Stimulated activated CD8-positive, alpha-beta memory T cell treated with anti-CD3 and anti-CD28 coated beads, Interleukin-15, amount 100 ng/mL, for 48 hours (primary cell): ENCODE measurements at regions not wholly inside any gene's neighbourhood (a gene's known extent, or its start where the extent isn't known, plus 50 kb on each side); places are given as distances from the start of the nearest gene placed in this dataset.

Experiments
- DNase-seq, 2 donors: peaks; one replicate each; pipeline ENCODE4 v3.0.0-alpha.2; 2020; ENCODE audit warnings: low read depth in 2 of 2

DNA sequence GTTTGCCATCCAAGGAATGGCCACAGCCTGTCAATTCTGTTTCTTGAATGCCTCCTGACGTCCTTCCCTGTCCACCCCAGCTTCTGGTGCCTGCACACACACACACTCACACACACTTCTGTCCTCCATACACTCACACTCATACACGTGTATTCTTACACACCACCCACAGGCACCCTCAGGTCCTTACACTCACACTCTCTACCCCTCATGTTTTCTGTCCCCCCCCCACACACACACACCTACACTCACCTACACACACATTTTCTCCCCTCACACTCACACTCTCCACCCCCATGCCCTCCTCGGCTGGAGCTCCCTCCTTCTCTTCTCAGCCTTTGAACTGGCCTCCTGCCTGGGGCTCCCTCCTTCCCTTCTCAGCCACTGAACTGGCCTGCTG lies 148.0 kb upstream of the SALL3 start:
- no peak for DNase-seq

- no peak for DNase-seq
Observed at GRCh38 chr18:78833833-78834232, 145.8 kb upstream of the SALL3 start.

DNA sequence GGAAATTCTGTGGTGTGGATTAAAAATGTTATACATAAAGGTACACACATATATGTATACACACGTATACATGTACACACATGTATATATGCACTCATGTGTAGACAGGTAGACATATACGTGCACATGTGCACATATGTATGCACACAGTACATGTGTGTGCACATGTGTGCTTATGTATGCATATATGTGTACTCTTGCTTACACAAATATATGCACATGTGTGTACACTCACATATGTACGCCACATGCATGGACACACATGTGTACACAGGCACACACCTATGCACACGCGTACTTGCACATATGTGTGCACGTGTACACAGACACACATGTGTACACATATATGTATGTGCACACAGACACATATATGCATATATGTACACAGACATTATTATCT lies 142.8 kb upstream of the SALL3 start:
- DNase-seq = no peak

DNA sequence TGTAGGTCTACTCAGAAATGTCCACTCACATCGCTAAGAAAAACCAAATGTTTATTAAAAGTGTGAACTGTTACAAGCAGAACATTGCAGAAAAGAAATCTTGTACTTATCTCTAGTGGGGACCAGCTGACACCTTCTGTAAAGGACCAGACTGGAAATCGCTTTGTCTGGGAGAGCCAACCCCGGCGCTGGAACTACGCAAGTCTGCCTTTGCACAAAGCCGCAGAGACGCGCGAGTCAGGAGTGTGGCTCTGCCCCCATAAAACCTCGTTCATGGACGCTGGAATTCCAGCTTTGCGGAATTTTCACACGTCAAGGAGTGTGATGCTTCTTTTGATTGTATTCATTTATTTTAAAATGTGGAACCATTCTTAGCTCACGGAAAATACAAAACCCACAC lies 141.9 kb upstream of the SALL3 start:
- DNase-seq = no peak

DNA sequence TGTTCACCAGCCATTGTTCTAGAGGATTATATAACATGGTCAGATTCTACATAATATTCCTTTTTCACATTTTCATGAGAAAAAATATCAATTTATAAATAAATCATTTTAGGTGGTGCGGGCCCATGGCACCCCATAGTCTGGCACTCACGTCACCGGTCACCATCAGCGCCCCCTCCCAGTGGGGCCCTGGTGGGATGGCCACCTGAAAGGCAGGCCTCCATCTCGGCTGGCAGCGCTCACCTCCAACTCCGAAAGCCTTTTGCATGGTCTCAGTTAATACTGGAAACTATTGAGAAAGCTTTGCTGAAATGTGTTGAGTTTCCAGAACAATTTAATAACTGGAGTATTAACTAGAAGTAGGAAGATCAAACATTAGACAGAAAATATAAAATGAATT lies 141.4 kb upstream of the SALL3 start:
- no peak for DNase-seq

- DNase-seq = no peak
Observed at GRCh38 chr18:78849046-78849445, 130.6 kb upstream of the SALL3 start.

GRCh38 chr18:78849458-78849857 lies 130.2 kb upstream of the SALL3 start:
- no peak for DNase-seq

DNA sequence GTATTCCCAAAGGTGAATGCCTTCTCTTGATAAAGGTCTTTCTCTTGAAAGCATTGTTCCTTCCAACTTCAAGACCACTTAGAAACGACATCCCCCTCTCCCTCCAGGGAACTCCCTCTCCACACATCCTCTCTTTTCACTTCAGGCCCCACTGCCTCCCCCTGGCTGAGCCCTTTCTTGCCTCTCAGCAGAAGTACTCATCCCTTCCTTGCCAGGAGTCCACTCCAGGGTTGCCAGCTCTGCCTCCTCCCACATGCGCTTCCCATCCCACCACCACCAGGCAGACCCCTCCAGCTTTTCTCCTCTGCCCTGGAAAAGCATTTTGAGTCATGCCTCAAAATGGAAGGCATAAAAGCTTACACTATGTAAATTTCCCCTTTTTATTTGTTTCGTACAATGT lies 126.3 kb upstream of the SALL3 start:
- no peak for DNase-seq

- DNase-seq = no peak
Observed at GRCh38 chr18:78855188-78855587, 124.4 kb upstream of the SALL3 start.

- DNase-seq = no peak
Observed at GRCh38 chr18:78856569-78857313, 122.9 kb upstream of the SALL3 start.

DNA sequence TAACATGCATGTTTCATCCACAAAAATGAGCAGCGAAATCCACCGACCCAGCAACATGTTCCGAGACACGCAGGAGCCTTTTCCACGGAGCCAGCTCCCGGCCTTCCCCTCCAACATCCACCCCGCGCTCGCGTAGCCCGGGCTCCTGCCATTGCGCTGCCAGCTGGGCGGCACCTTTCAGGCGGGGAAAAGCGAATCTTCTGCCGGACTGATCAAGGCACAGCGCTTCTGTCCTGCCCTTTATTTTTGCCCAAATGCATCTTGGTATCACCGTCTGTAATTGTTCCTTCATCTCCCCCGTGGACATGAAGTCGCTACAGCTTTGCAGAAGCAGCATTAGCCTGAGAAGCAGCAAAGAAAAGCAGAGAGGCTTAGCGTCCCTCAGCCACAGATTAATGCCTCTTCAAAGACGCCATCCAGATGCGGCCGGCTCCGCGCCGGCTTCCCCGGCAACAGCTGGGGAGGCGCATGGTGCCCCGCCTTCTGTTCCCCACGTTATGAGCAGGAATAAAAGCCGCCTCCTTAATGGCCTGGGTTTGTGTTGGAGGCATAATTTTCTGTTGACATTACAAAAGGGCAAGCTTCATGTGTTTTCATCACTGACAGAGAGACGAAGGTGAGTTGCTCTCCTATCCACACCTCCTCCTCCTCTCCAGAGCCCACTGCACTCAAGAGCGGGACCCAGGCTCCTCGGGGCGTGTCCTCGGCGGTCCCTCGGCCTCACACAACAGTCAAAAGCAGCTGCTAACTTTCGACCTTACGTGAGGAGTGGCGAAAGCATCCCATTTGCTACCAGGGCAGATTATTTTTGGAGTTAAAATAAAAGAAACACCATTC lies 122.1 kb upstream of the SALL3 start:
- no peak for DNase-seq

GRCh38 chr18:78859686-78860085 lies 119.9 kb upstream of the SALL3 start:
- no peak for DNase-seq

DNA sequence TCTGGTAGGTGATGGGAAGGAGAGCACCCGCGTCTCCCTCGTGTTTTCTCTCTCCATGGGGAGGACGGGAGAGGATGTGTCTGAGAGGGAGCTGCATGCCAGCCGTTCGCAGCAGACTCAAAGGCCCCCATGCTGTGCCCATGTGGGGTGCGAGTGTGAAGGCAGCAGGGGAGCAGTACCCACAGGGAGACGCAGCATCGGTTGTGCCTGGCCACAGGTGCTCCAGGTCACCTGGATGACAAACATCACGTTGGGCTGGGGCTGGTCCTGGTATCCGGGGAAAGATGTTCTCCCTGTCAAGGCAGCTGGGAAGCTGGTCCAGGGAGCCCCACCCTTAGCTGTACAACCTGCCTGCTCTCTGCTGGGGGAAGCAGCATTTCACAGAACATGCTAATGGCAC lies 119.5 kb upstream of the SALL3 start:
- DNase-seq = no peak

DNA sequence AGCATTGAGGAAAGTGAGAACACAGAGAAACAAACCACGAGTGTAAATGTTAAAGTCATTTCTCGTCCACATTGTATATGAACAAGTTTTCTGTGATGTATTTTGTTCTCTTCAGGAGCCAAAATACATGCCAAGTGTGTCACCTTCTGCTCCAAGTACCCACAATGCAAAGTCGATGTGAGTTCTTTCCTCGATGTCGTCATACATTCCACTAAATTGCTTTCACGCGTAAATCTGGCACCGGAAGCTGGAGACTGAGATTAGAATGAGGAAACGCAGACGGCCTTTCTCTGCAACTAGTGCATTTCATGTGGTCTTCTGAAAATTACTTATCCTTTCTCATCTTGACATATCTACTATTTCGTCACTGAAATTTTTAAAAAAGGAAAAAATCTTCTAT lies 118.5 kb upstream of the SALL3 start:
- no peak for DNase-seq

- DNase-seq = no peak
Observed at GRCh38 chr18:78861706-78862105, 117.9 kb upstream of the SALL3 start.

DNA sequence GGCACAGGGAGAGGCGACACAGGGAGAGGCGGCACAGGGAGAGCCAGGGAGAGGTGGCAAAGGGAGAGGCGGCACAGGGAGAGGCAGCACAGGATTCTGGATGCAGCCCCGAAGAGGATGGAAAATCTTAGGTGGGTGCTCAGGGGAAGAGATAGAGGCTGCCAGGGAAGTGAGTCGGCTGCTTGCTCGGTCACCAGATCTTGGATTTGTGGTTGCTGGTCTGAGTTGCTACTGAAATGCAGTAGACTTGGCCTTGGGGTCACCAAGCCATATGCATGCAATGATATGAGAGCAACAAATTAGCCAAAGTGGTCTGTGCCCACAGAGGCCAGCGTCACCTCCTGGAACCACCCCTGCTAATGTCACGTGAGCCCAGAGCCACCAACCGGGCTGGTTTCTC lies 117.2 kb upstream of the SALL3 start:
- no peak for DNase-seq

DNA sequence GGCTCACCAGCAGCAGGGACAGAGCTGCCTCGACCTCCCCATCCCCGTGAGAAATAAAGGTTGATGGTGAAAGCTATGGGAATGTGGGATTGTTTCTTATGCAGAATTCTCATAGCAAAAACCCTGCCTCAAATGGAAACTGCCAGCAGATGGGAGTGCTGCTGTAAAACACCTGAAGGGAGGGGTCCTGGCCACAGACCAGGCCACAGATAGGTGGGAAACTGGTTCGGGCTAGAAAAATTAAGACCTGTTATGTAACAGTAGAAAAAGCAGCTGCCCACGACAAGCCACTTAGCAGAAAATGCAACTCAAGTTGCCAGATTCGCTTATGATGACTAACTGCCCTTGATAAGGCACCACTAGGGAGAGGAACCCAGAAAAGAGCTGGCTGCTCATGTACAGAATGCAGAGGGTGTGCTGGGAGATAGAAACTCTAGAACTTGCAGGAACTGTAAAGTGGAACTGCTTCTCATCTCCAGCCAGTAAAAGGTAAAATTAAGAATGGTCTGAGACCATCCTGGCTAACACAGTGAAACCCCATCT lies 114.5 kb upstream of the SALL3 start:
- no peak for DNase-seq

DNA sequence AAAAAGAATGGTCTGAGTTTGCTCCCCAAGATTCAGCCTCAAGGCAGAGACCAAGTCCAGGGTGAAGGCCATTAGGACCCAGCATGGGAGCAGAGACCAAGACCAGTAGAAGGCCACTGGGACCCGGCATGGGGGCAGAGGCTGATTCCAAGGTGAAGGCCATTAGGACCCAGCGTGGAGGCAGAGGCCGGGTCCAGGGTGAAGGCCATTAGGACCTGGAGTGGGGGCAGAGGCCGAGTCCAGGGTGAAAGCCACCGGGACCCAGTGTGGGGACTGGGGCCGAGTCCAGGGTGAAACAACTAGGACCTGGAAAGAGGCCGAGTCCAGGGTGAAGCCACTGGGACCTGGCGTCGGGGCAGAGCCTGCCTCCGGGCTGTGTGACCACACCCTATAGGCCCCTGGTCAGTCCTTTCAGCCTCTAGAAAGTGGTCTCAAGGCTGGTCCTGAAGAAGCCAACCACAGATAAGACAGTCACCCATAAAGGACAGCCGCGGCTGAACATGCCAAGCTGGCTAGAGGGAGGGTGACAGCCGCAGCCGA lies 113.8 kb upstream of the SALL3 start:
- DNase-seq = no peak

DNA sequence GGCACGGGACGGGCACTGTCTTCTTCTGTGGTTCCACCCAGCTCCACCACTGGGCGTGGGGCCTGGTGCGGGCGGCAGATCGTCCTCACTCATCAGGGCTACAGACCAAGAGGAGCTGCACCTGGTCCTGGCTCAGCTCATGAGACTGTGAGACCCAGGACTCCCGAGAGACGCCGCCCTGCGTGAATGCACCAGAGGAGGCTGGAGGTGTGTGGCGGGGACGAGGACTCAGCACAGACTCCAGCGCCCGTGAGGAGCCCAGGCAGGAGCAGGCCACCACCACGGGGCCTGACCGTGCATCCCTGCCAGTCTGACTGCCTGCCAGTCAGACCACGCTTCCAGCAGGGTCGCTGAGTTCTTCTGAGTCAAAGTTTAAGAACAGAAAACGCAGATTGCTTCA lies 112.5 kb upstream of the SALL3 start:
- DNase-seq = no peak

- DNase-seq = no peak
Observed at GRCh38 chr18:78868330-78869316, 111.0 kb upstream of the SALL3 start.

DNA sequence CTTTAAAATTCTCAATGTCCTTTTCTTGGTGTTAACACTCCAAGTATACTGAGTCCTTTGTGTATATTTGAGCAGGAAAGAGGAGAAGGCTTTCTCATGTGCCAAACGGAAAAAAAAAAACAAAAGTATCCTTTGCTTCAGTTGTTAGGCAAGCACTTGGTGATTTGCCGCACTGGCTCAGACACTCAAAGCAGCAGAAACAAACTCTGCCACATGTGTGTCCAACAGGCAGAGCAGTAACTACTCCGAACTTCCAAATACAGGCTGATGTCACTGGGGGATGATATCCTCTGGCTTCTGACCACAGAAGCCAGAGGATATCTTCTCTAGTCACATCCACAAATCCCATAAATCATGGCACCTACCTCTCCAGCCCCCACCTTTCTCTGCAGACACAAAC lies 108.0 kb upstream of the SALL3 start:
- DNase-seq = no peak
